Pancreas (tissue), 10 donors: ENCODE measurements at regions not wholly inside any gene's neighbourhood (a gene's known extent, or its start where the extent isn't known, plus 50 kb on each side); places are given as distances from the start of the nearest gene placed in this dataset.
A peak's percentile ranks its signal among the peaks of the same experiment; 100 is the strongest.

ENCODE experiments used
- ATAC-seq, 4 donors: fragments of 200-7000 bp; cut with Tn5 transposase; one replicate each; pipeline versions ENCODE4 v1.8.0 to v1.9.1; 2020; ENCODE audit warnings: mild to moderate bottlenecking in 4 of 4, moderate library complexity in 4 of 4
- DNase-seq, 6 donors: peaks; one replicate each; pipeline ENCODE4 v3.0.0-alpha.2; 2020
- FAIRE-seq: peaks from 2 replicates; lab custom pipeline; 2012; peaks lifted over from hg19 to GRCh38; lab: Jason Lieb, UNC
- H3K27ac ChIP-seq, 4 donors: fragments of 200-600 bp; sonication (generic); 1 replicate in 3 of 4; 2 replicates in 1 of 4; pipeline versions ENCODE4 v1.5.0 to v1.8.0; 2020
- H3K27me3 ChIP-seq, 4 donors: fragments of 200-600 bp; one replicate each; pipeline ENCODE4 v1.8.0; 2021
- H3K36me3 ChIP-seq, 3 donors: fragments of 200-600 bp; sonication (generic) in 1 of 3; one replicate each; pipeline versions ENCODE4 v1.5.0 to v1.8.0; 2020 to 2021
- H3K4me1 ChIP-seq, 3 donors: fragments of 200-600 bp; one replicate each; pipeline ENCODE4 v1.8.0; 2021
- H3K4me3 ChIP-seq, 4 donors: fragments of 200-600 bp; sonication (generic) in 2 of 4; one replicate each; pipeline versions ENCODE4 v1.5.0 to v1.8.0; 2020 to 2021
- H3K9me3 ChIP-seq, 4 donors: fragments of 200-600 bp; one replicate each; pipeline ENCODE4 v1.8.0; 2021
- WGBS, 2 donors: extraction: QIAGEN DNeasy Blood & Tissue Kit; methylation state at CpG; one replicate each; pipeline ENCODE4 v1.1.7; 2013; 5-methylcytosine and 5-hydroxymethylcytosine counted together
- intact Hi-C, 3 donors: fragments of 100-400 bp; cut with DNase I; formaldehyde crosslinking; loops; one replicate each; pipeline versions ENCODE4 v1.11.1 to v1.14.2; 2022
- TF ChIP-seq, protein P1 (sequence below), 4 donors: fragments of 200-600 bp; sonication (generic) in 3 of 4; IDR thresholded peaks; one replicate each; pipeline versions ENCODE4 v1.5.0 to v1.8.0; 2021; ENCODE audit warnings: antibody characterized with exemption in 4 of 4
- donor health status: healthy with polysubstance abuse.
- donor health status: DM: no; HTN: no; CAD: no; lungs with moderate emphysema.
- donor health status: DM: no; HTN: no; CAD: no.
- donor health status: control.
- donor health status: control.
- donor health status: Bipolar disorder and iron deficiency.
- donor health status: DM: yes; HTN: yes; CAD: no.
- donor health status: DM: no; HTN: no; CAD: no.
- donor health status: DM: no; HTN: no; CAD: no.
- donor health status: DM: yes; HTN: yes; CAD: no.

DNA sequence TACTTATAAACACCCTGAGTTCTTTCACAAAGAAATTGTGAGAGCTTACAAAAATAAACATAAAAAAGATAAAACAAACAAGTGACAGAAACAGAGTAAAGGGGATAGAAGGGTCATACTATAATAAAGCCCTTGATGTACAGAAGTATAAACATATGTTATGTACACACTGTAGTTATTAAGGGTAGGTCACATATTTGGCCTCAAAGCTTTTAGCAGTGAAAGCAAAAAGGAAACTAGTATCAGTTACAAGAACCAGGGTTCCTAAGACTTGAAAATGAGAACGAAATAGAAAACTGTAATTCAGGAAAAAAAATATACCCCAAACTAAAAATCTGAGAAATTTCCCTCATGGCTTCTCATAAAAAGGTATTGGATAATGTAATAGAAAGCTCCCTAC is 380.6 kb downstream of the HDGFL1 start:
- intact Hi-C loops, result no loop called here

DNA sequence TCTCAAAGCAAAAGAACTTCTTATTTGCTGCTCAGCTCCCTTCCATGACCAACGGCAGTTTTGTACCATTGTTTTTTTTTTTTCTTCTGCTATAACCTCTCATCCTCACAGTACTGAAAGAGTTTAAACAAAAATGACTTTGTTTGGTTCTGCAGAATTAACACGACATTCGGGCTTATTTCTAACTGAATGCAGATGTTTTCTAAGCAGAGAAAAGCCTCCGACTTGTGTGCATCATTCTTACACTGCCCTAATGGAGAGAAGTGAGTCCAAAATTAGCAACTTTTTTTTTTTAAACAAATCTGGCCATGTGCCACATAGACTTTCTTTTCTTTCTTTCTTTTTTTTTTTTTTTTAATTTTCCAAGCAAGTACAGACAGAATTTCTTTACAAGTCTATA is 382.7 kb downstream of the HDGFL1 start:
- Histone ChIP-seq H3K27me3 (no peaks in the 10 kb centered on the region), H3K36me3 (no peaks in the 10 kb centered on the region), H3K27ac (no peak overlapping the region), H3K4me3 (no peak overlapping the region), H3K9me3 (no peaks in the 10 kb centered on the region), H3K4me1 (no peaks in the 10 kb centered on the region)
- TF ChIP-seq, protein P1, sequence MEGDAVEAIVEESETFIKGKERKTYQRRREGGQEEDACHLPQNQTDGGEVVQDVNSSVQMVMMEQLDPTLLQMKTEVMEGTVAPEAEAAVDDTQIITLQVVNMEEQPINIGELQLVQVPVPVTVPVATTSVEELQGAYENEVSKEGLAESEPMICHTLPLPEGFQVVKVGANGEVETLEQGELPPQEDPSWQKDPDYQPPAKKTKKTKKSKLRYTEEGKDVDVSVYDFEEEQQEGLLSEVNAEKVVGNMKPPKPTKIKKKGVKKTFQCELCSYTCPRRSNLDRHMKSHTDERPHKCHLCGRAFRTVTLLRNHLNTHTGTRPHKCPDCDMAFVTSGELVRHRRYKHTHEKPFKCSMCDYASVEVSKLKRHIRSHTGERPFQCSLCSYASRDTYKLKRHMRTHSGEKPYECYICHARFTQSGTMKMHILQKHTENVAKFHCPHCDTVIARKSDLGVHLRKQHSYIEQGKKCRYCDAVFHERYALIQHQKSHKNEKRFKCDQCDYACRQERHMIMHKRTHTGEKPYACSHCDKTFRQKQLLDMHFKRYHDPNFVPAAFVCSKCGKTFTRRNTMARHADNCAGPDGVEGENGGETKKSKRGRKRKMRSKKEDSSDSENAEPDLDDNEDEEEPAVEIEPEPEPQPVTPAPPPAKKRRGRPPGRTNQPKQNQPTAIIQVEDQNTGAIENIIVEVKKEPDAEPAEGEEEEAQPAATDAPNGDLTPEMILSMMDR (IDR thresholded peaks at IDR 0.05), result no peak
- ATAC-seq, result no peak
- DNase-seq, result no peak
- 63 to 82% methylated on average over 4 of the region's 4 CpGs for WGBS, 2 donors
- no peak for FAIRE-seq
- intact Hi-C loops, result no loop called here

More for the DNA sequence above, 380.6 kb downstream of the HDGFL1 start:
- Histone ChIP-seq H3K4me1 (no peaks in the 10 kb centered on the region), H3K27ac (no peak overlapping the region), H3K9me3 (no peaks in the 10 kb centered on the region), H3K4me3 (no peak overlapping the region), H3K36me3 (no peaks in the 10 kb centered on the region), H3K27me3 (no peaks in the 10 kb centered on the region)
- FAIRE-seq (no peak), DNase-seq (no peak), ATAC-seq (no peak)
- TF ChIP-seq, protein P1 (IDR thresholded peaks at IDR 0.05), result no peak
- WGBS, 2 donors, result 50 to 61% methylated on average over 1 of the region's 1 CpG

DNA sequence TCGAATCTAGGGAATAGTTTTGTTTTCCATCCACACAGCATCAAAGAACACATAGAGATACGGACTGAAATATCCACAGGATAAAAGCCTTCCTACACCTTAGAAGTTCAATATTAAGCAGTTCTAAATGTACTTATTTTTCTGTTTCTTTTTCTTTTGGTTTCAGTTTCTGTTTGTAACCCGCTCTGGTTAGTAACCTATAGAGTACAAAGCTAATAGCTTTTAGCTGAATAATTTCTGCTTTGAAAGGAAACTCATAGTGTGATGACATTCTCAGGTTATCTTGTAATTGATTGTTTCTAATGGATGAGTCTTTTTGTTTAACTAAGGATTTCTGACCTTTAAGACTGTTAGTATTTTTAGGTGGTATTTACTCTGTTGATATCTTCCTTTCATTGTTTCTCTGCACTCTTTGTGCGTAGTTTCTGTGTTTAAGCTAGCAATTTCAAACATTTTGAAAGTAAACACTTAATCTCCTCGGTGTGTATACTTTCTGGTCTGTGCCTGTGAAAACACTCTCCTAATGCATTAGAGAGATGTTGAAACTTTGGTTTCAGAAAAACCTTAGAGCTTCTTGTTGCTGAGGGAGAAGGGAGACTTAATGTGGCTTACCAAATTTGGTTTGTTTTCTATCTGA is 385.5 kb downstream of the HDGFL1 start:
- intact Hi-C loops, result no loop called here
- ATAC-seq, result peak in 2 of 4 donors; percentile 49 to 52
- TF ChIP-seq, protein P1 (IDR thresholded peaks at IDR 0.05), result no peak
- 17% methylated on average over 5 of the region's 5 CpGs for WGBS, 2 donors
- H3K4me3 ChIP-seq, result peak overlapping the region in 2 of 4 donors; percentile 0 to 25
- H3K27ac ChIP-seq, result peak overlapping the region in 1 of 4 donors; percentile 34
- DNase-seq, result no peak
- H3K36me3 ChIP-seq, result no peaks in the 10 kb centered on the region
- H3K4me1 ChIP-seq, result no peaks in the 10 kb centered on the region
- H3K27me3 ChIP-seq, result no peaks in the 10 kb centered on the region
- FAIRE-seq, result peak; percentile 60
- no peaks in the 10 kb centered on the region for H3K9me3 ChIP-seq

DNA sequence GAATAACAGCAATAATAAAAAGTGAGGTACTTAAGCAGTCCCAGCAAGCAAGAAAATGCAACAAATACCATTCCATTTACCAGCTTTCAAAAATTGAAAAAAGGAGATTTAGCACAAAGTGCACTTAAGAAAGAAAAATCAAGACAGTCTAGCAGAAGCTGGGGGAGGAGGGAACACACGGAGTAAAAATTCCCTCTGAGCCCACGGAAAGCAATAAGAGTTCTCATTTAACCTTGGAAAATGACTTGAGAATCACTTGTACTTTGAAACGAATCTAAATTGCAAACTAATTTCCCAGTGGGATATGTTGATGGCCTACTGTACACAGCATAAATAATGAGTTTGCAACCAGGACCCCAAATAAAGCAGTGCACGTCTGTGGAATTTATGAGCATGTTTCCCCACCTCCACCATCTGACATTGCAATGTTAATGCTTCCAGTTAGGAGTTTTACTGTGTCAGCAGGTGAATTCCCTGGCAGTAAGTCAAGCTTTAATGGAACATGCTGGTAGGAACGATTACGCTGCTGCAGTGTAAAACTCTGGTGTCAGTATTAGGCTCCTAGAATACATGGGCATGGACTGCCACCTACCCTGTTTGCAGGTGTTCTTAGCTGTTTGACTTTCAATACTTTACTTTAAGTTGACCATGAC is 386.8 kb downstream of the HDGFL1 start:
- Histone ChIP-seq H3K27ac (no peak overlapping the region), H3K4me3 (no peak overlapping the region), H3K9me3 (no peaks in the 10 kb centered on the region), H3K27me3 (no peaks in the 10 kb centered on the region), H3K4me1 (no peaks in the 10 kb centered on the region), H3K36me3 (no peaks in the 10 kb centered on the region)
- intact Hi-C loops, result no loop called here
- peak in 3 of 4 donors; percentile 75 to 84 (median 82) for ATAC-seq
- no peak for FAIRE-seq
- WGBS, 2 donors, result 22 to 24% methylated on average over 6 of the region's 6 CpGs
- peak in 1 of 6 donors; percentile 7 for DNase-seq
- TF ChIP-seq, protein P1 (IDR thresholded peaks at IDR 0.05), result no peak

DNA sequence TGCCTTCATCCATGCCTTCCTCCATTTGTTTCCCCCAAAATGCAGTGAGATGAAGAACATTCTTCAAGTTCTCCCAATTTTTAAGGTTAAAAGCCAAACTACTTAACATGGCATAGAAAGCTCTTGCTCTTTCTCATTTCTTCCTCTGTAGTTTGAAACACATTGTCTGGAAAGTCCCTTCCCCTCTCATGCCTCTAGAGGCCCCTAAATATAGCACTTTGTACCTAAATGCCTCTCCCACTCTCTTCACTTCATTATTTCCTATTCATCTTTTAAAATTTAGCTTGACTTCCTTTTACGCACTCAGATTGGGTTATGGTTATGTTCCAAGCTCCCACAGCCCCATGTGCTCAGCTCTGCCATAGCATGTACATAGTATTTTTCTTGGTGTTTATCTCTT is 389.3 kb downstream of the HDGFL1 start:
- DNase-seq, result no peak
- 94 to 95% methylated on average over 1 of the region's 1 CpG for WGBS, 2 donors
- Histone ChIP-seq H3K36me3 (no peaks in the 10 kb centered on the region), H3K27me3 (no peaks in the 10 kb centered on the region), H3K9me3 (no peaks in the 10 kb centered on the region), H3K27ac (no peak overlapping the region), H3K4me1 (no peaks in the 10 kb centered on the region), H3K4me3 (no peak overlapping the region)
- intact Hi-C loops, result no loop called here
- no peak for ATAC-seq
- no peak for FAIRE-seq
- TF ChIP-seq, protein P1 (IDR thresholded peaks at IDR 0.05), result no peak
